ENCODE measurements at regions not wholly inside any gene's neighbourhood (a gene's known extent, or its start where the extent isn't known, plus 50 kb on each side); places are given as distances from the start of the nearest gene placed in this dataset.

DNA sequence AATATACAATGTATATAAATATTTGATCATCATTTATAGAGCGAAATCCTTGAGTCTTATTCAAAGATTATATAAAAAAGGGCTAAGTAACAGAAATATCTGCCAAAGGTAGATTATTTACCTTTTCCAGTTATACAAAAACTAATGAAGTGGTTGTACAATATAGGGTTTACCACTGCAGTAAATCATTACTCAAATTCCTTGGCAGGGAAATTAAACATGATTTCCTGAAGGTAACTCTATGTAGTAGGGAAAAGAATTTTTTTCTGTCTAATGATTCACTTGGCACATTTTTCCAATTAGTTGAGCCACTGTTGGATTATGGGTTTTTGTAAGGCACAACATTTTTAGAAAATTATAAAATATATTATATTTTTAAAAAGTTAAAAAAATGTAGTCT, 129.6 kb downstream of the NR2F2 start:
- TF ChIP-seq FOXM1 (IDR thresholded peaks at IDR 0.05; ENCODE audit: borderline replicate concordance, low read depth) (no peak), TEAD4 (IDR thresholded peaks at IDR 0.05) (no peak), EGR1 (IDR thresholded peaks at IDR 0.05) (no peak), NFIC (IDR thresholded peaks at IDR 0.05) (no peak), CEBPB (IDR thresholded peaks at IDR 0.05) (no peak), TAF1 (IDR thresholded peaks at IDR 0.05; ENCODE audit: low read depth) (no peak), EP300 (IDR thresholded peaks at IDR 0.05; ENCODE audit: borderline replicate concordance) (no peak), ZBTB7A (IDR thresholded peaks at IDR 0.05; ENCODE audit: low read depth) (no peak), YY1 (IDR thresholded peaks at IDR 0.05; ENCODE audit: low read depth) (no peak), CREB1 (IDR thresholded peaks at IDR 0.05; ENCODE audit: low read depth) (no peak), RAD21 (IDR thresholded peaks at IDR 0.05; ENCODE audit: low read depth) (no peak)
- TF ChIP-seq, protein P1, sequence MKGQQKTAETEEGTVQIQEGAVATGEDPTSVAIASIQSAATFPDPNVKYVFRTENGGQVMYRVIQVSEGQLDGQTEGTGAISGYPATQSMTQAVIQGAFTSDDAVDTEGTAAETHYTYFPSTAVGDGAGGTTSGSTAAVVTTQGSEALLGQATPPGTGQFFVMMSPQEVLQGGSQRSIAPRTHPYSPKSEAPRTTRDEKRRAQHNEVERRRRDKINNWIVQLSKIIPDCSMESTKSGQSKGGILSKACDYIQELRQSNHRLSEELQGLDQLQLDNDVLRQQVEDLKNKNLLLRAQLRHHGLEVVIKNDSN (IDR thresholded peaks at IDR 0.05), result no peak
- TF ChIP-seq, protein P2, sequence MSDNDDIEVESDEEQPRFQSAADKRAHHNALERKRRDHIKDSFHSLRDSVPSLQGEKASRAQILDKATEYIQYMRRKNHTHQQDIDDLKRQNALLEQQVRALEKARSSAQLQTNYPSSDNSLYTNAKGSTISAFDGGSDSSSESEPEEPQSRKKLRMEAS (IDR thresholded peaks at IDR 0.05), result no peak
- TF ChIP-seq, protein P3, sequence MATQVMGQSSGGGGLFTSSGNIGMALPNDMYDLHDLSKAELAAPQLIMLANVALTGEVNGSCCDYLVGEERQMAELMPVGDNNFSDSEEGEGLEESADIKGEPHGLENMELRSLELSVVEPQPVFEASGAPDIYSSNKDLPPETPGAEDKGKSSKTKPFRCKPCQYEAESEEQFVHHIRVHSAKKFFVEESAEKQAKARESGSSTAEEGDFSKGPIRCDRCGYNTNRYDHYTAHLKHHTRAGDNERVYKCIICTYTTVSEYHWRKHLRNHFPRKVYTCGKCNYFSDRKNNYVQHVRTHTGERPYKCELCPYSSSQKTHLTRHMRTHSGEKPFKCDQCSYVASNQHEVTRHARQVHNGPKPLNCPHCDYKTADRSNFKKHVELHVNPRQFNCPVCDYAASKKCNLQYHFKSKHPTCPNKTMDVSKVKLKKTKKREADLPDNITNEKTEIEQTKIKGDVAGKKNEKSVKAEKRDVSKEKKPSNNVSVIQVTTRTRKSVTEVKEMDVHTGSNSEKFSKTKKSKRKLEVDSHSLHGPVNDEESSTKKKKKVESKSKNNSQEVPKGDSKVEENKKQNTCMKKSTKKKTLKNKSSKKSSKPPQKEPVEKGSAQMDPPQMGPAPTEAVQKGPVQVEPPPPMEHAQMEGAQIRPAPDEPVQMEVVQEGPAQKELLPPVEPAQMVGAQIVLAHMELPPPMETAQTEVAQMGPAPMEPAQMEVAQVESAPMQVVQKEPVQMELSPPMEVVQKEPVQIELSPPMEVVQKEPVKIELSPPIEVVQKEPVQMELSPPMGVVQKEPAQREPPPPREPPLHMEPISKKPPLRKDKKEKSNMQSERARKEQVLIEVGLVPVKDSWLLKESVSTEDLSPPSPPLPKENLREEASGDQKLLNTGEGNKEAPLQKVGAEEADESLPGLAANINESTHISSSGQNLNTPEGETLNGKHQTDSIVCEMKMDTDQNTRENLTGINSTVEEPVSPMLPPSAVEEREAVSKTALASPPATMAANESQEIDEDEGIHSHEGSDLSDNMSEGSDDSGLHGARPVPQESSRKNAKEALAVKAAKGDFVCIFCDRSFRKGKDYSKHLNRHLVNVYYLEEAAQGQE (IDR thresholded peaks at IDR 0.05; ENCODE audit: low read depth), result no peak

DNA sequence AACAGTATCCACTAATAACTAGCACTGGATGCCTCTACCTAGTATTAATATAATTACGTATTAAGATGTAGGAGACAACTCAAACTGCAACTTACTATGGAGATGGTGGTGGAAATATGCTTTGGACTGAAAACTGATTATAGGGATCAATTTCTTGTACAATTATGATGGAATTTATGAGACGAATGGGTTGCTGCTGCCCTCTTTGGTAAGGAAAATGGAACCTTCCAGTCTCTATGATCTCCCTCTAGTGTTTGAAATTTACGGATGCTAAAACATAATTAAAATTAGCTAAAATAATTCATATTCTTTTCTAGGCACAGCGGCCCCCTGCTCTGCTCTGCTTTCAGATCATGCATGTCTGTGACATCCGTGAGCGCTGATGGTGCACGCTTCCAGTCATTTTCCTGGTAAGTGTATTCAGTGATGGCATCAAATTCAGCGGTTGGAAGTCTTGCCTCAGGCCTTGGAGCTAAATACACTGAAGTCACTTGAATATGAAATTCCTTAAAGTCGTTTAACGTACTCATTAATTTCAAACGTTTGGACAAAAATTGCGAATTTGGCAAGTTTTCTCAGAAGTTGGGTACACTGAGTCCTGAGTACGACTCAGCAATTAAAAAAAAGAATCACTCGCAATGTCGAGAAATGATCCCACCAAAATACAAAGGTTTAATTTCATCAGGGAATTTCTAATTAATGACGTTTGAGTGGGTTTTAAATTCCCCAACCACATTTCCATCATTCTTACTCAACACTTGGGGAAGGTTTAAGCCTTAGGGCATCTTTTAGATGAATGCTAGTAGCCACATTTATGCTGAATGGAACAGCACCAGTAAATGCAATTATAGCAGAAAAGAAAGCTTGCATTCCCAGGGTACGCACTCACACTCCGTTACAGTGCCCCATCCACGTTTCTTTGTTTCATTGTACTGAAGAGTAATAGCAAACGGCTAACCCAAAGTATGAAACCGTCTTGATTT, 132.6 kb downstream of the NR2F2 start:
- TF ChIP-seq YY1 (IDR thresholded peaks at IDR 0.05; ENCODE audit: low read depth) (no peak), TEAD4 (IDR thresholded peaks at IDR 0.05) (no peak), NFIC (IDR thresholded peaks at IDR 0.05) (no peak), ZBTB7A (IDR thresholded peaks at IDR 0.05; ENCODE audit: low read depth) (no peak), CREB1 (IDR thresholded peaks at IDR 0.05; ENCODE audit: low read depth) (no peak), FOXM1 (IDR thresholded peaks at IDR 0.05; ENCODE audit: borderline replicate concordance, low read depth) (no peak), RAD21 (IDR thresholded peaks at IDR 0.05; ENCODE audit: low read depth) (no peak), EGR1 (IDR thresholded peaks at IDR 0.05) (no peak), TAF1 (IDR thresholded peaks at IDR 0.05; ENCODE audit: low read depth) (no peak), TCF12 (IDR thresholded peaks at IDR 0.05; ENCODE audit: low read depth) (no peak), EP300 (IDR thresholded peaks at IDR 0.05; ENCODE audit: borderline replicate concordance) (no peak), CEBPB (IDR thresholded peaks at IDR 0.05) (no peak)
- TF ChIP-seq, protein P1 (IDR thresholded peaks at IDR 0.05), result no peak
- TF ChIP-seq, protein P3 (IDR thresholded peaks at IDR 0.05; ENCODE audit: low read depth), result no peak
- TF ChIP-seq, protein P2 (IDR thresholded peaks at IDR 0.05), result no peak

DNA sequence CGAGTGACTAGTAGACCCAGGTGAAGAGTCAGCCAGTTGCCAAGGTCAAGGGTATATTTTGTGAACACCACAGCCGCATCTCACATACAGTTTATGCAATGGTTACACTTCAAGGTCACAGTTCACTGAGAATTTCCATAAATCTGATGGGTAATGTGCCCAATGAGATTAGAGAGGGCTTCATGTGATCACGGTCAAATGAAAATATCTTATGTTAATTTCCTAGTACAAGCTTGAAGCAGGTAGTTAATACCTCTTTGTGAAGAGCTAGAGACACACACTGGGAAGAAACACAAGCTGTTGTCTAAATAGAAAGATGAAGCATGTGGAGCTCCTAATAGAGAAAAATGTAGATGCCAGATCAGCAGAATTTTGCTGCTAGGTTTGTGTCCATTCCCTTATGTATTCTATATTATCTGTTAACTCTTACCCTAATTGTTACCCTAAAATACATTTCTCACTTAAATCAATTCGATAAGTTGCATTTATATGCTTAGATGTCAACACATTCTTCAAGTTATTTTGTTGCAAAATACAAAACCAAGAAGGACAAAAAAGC, 136.0 kb downstream of the NR2F2 start:
- TF ChIP-seq, protein P1 (IDR thresholded peaks at IDR 0.05), result no peak
- TF ChIP-seq YY1 (IDR thresholded peaks at IDR 0.05; ENCODE audit: low read depth) (no peak), CREB1 (IDR thresholded peaks at IDR 0.05; ENCODE audit: low read depth) (no peak), FOXM1 (IDR thresholded peaks at IDR 0.05; ENCODE audit: borderline replicate concordance, low read depth) (no peak), NFIC (IDR thresholded peaks at IDR 0.05) (no peak), CEBPB (IDR thresholded peaks at IDR 0.05) (no peak), TEAD4 (IDR thresholded peaks at IDR 0.05) (no peak), EGR1 (IDR thresholded peaks at IDR 0.05) (no peak), ZBTB7A (IDR thresholded peaks at IDR 0.05; ENCODE audit: low read depth) (no peak), TAF1 (IDR thresholded peaks at IDR 0.05; ENCODE audit: low read depth) (no peak), EP300 (IDR thresholded peaks at IDR 0.05; ENCODE audit: borderline replicate concordance) (no peak), RAD21 (IDR thresholded peaks at IDR 0.05; ENCODE audit: low read depth) (no peak), TCF12 (IDR thresholded peaks at IDR 0.05; ENCODE audit: low read depth) (no peak)
- TF ChIP-seq, protein P2 (IDR thresholded peaks at IDR 0.05), result no peak
- TF ChIP-seq, protein P3 (IDR thresholded peaks at IDR 0.05; ENCODE audit: low read depth), result no peak
